NCI-H187 (cell line): ENCODE measurements at regions not wholly inside any gene's neighbourhood (a gene's known extent, or its start where the extent isn't known, plus 50 kb on each side); places are given as distances from the start of the nearest gene placed in this dataset.
"Not testable (repeated sequence)": the region's sequence is repeated elsewhere in the genome, so short reads cannot be mapped to it uniquely, and the experiment has no call there.

Experiments used
- DNase-seq, 2 experiments: peaks; one replicate each; lab custom pipeline; 2025; lab: John Stamatoyannopoulos, UW

- no peak for DNase-seq
Measured at GRCh38 chr3:10703875-10704274, 112.2 kb upstream of the SLC6A11 start.

- DNase-seq = no peak
Measured at GRCh38 chr3:10706156-10706739, 109.8 kb upstream of the SLC6A11 start.

GRCh38 chr3:10706740-10707399 lies 109.2 kb upstream of the SLC6A11 start:
- DNase-seq = no peak

GRCh38 chr3:10707400-10708215 lies 108.4 kb upstream of the SLC6A11 start:
- DNase-seq = no peak

- DNase-seq = no peak
Measured at GRCh38 chr3:10708216-10708893, 107.7 kb upstream of the SLC6A11 start.

GRCh38 chr3:10709110-10709781 lies 106.8 kb upstream of the SLC6A11 start:
- no peak for DNase-seq

GRCh38 chr3:10712121-10712520 lies 103.9 kb upstream of the SLC6A11 start:
- no peak for DNase-seq

GRCh38 chr3:10713656-10714055 lies 102.4 kb upstream of the SLC6A11 start:
- no peak for DNase-seq

GRCh38 chr3:10715886-10716285 lies 100.1 kb upstream of the SLC6A11 start:
- no peak for DNase-seq

- DNase-seq = no peak
Measured at GRCh38 chr3:10716964-10717363, 99.1 kb upstream of the SLC6A11 start.

GRCh38 chr3:10717756-10718155 lies 98.3 kb upstream of the SLC6A11 start:
- no peak for DNase-seq

- no peak for DNase-seq
Measured at GRCh38 chr3:10721101-10721500, 94.9 kb upstream of the SLC6A11 start.

GRCh38 chr3:10722911-10723310 lies 93.1 kb upstream of the SLC6A11 start:
- DNase-seq = no peak

- no peak for DNase-seq
Measured at GRCh38 chr3:10723991-10724390, 92.0 kb upstream of the SLC6A11 start.

GRCh38 chr3:10725067-10725466 lies 91.0 kb upstream of the SLC6A11 start:
- no peak for DNase-seq

GRCh38 chr3:10725846-10726245 lies 90.2 kb upstream of the SLC6A11 start:
- DNase-seq = no peak

GRCh38 chr3:10726787-10727186 lies 89.2 kb upstream of the SLC6A11 start:
- DNase-seq = no peak

GRCh38 chr3:10729439-10729838 lies 86.6 kb upstream of the SLC6A11 start:
- DNase-seq = no peak

- DNase-seq = no peak
Measured at GRCh38 chr3:10732292-10732691, 83.7 kb upstream of the SLC6A11 start.

GRCh38 chr3:10733297-10733696 lies 82.7 kb upstream of the SLC6A11 start:
- DNase-seq = no peak

- not testable (repeated sequence) for DNase-seq
Measured at GRCh38 chr3:10736444-10736843, 79.6 kb upstream of the SLC6A11 start.

- DNase-seq = no peak
Measured at GRCh38 chr3:10737785-10738184, 78.2 kb upstream of the SLC6A11 start.
